Mammary epithelial cell (primary cell): ENCODE measurements at regions not wholly inside any gene's neighbourhood (a gene's known extent, or its start where the extent isn't known, plus 50 kb on each side); places are given as distances from the start of the nearest gene placed in this dataset.

Experiments
- EZH2 ChIP-seq: IDR thresholded peaks from 2 replicates; pipeline ENCODE4 v1.6.1; 2012; ENCODE audit warnings: low read length, inconsistent platforms, borderline replicate concordance
- TF ChIP-seq, protein P1 (sequence below), 2 donors: IDR thresholded peaks in 1 of 2; conservative IDR thresholded peaks in 1 of 2; 2 replicates each; pipeline ENCODE4 v1.5.1; 2011 to 2012; ENCODE audit warnings: inconsistent platforms in 2 of 2, low read length in 2 of 2, mild to moderate bottlenecking in 2 of 2, control low read depth in 1 of 2, low read depth in 1 of 2; ENCODE audit not compliant: insufficient read depth in 1 of 2; ENCODE audit errors: extremely low read depth in 1 of 2

DNA sequence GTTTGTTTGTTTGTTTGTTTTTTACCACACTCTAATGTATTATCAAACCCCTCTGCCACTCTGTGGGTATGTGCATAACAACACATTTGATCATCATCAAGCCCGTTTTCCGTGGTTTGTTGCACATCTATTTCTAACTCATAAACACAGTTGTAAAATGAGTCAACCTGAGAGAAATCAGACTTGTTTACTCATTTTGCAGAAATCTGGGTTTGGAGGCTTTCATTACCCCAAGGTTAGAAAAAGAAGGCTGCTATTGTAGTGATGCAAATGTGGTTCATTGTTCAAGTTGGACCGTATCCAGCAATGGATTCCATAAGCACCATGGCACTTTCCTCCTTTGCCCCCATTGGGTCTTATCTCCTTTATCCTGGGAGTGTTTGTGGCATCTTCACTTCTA lies 353.2 kb upstream of the SOX2 start:
- TF ChIP-seq, protein P1, sequence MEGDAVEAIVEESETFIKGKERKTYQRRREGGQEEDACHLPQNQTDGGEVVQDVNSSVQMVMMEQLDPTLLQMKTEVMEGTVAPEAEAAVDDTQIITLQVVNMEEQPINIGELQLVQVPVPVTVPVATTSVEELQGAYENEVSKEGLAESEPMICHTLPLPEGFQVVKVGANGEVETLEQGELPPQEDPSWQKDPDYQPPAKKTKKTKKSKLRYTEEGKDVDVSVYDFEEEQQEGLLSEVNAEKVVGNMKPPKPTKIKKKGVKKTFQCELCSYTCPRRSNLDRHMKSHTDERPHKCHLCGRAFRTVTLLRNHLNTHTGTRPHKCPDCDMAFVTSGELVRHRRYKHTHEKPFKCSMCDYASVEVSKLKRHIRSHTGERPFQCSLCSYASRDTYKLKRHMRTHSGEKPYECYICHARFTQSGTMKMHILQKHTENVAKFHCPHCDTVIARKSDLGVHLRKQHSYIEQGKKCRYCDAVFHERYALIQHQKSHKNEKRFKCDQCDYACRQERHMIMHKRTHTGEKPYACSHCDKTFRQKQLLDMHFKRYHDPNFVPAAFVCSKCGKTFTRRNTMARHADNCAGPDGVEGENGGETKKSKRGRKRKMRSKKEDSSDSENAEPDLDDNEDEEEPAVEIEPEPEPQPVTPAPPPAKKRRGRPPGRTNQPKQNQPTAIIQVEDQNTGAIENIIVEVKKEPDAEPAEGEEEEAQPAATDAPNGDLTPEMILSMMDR (conservative IDR thresholded peaks at IDR 0.05 in 1 of 2, IDR thresholded peaks at IDR 0.05 in 1 of 2; ENCODE audit: extremely low read depth in 1 of 2, insufficient read depth in 1 of 2, low read depth in 1 of 2, low read length in 2 of 2): no peak
- TF ChIP-seq EZH2: no peak
